MCF 10A (cell line): ENCODE measurements at regions not wholly inside any gene's neighbourhood (a gene's known extent, or its start where the extent isn't known, plus 50 kb on each side); places are given as distances from the start of the nearest gene placed in this dataset.

Source experiments
- BruUV-seq: library from RNA; stranded (reverse); fragments of 400-500 nt; replicated peaks from 2 replicates; lab custom pipeline; 2021; lab: Mats Ljungman, UMichigan
- CTCF ChIA-PET: fragments of 300-600 bp; sonication (Branson Sonifier 250); formaldehyde crosslinking; extraction: SDS; loops from one replicate; lab custom pipeline; 2021; ENCODE audit warnings: antibody characterized with exemption, inconsistent platforms; lab: Yijun Ruan, JAX
- POLR2A ChIA-PET: fragments of 300-600, 350-650 bp; sonication (Branson Sonifier 250); formaldehyde crosslinking; extraction: SDS; loops from one replicate; lab custom pipeline; 2020; ENCODE audit warnings: antibody characterized with exemption, inconsistent platforms; lab: Yijun Ruan, JAX
- DNase-seq: peaks from one replicate; pipeline ENCODE4 v3.0.0-alpha.2; 2018; ENCODE audit not compliant: unreplicated experiment
- H3K27ac Mint-ChIP-seq: one replicate; pipeline ENCODE4 v1.8.0; 2022; ENCODE audit warnings: mild to moderate bottlenecking, low read depth, mixed read lengths; ENCODE audit not compliant: unreplicated experiment
- H3K27me3 Mint-ChIP-seq: one replicate; pipeline ENCODE4 v1.8.0; 2022; ENCODE audit warnings: mixed read lengths; ENCODE audit not compliant: insufficient read depth, unreplicated experiment
- H3K36me3 Mint-ChIP-seq: one replicate; pipeline ENCODE4 v1.8.0; 2022; ENCODE audit warnings: mild to moderate bottlenecking, moderate library complexity, mixed read lengths; ENCODE audit not compliant: insufficient read depth, unreplicated experiment
- H3K4me1 Mint-ChIP-seq: one replicate; pipeline ENCODE4 v1.8.0; 2022; ENCODE audit warnings: mixed read lengths; ENCODE audit not compliant: insufficient read depth, unreplicated experiment
- H3K4me3 Mint-ChIP-seq: one replicate; pipeline ENCODE4 v1.8.0; 2022; ENCODE audit warnings: mild to moderate bottlenecking, moderate library complexity, mixed read lengths; ENCODE audit not compliant: unreplicated experiment
- H3K9me3 Mint-ChIP-seq: one replicate; pipeline ENCODE4 v1.8.0; 2022; ENCODE audit warnings: mixed read lengths; ENCODE audit not compliant: unreplicated experiment
- intact Hi-C: fragments of 100-400 bp; cut with micrococcal nuclease; formaldehyde crosslinking; loops from 2 replicates; pipeline ENCODE4 v1.14.1; 2022
- TF ChIP-seq, protein P1 (sequence below): fragments of 200-600 bp; IDR thresholded peaks from one replicate; pipeline ENCODE4 v1.8.0; 2022; ENCODE audit warnings: antibody characterized with exemption, mild to moderate bottlenecking; ENCODE audit not compliant: unreplicated experiment

DNA sequence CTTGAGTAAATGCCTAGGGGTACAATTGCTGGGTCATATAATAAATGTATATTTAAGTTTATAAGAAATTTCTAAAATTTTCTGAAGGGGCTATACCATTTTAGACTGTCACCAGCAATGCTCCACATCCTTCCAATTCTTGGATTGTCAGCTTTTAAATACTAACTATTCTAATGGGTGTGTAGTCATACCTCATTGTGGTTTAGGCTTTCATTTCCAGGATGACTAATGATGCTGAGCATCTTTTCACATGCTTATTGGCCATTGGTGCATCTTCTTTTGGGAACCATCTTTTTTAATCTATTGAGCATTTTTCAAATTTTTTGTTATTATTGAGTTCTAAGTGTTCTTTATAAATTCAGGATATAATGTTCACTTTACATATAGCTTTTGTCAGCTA, 52.5 kb upstream of the CORO2B start:
- no peak for DNase-seq
- POLR2A ChIA-PET: interaction anchor here (0.7 kb wide), 1 partner anchor 115 kb away, joined by 3 read pairs; no protein-coding TSS in a partner anchor
- H3K4me3 Mint-ChIP-seq: no peak overlapping the region
- H3K4me1 Mint-ChIP-seq: no peaks in the 10 kb centered on the region
- H3K9me3 Mint-ChIP-seq: peaks cover 8% of the 10 kb centered on the region
- BruUV-seq: no TSS peak
- H3K27me3 Mint-ChIP-seq: peaks cover 21% of the 10 kb centered on the region
- no peaks in the 10 kb centered on the region for H3K36me3 Mint-ChIP-seq
- intact Hi-C loops: no loop called here
- TF ChIP-seq, protein P1, sequence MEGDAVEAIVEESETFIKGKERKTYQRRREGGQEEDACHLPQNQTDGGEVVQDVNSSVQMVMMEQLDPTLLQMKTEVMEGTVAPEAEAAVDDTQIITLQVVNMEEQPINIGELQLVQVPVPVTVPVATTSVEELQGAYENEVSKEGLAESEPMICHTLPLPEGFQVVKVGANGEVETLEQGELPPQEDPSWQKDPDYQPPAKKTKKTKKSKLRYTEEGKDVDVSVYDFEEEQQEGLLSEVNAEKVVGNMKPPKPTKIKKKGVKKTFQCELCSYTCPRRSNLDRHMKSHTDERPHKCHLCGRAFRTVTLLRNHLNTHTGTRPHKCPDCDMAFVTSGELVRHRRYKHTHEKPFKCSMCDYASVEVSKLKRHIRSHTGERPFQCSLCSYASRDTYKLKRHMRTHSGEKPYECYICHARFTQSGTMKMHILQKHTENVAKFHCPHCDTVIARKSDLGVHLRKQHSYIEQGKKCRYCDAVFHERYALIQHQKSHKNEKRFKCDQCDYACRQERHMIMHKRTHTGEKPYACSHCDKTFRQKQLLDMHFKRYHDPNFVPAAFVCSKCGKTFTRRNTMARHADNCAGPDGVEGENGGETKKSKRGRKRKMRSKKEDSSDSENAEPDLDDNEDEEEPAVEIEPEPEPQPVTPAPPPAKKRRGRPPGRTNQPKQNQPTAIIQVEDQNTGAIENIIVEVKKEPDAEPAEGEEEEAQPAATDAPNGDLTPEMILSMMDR: no peak
- H3K27ac Mint-ChIP-seq: no peak overlapping the region
- CTCF ChIA-PET: interaction anchor here (0.6 to 2.2 kb wide), 3 partner anchors 24 to 220 kb away, joined by 3 to 6 read pairs (median 4); no protein-coding TSS in a partner anchor

GRCh38 chr15:68526784-68527183, 52.0 kb upstream of the CORO2B start:
- intact Hi-C loops: no loop called here
- Mint-ChIP-seq H3K4me1 (no peaks in the 10 kb centered on the region), H3K9me3 (peaks cover 13% of the 10 kb centered on the region), H3K36me3 (no peaks in the 10 kb centered on the region), H3K4me3 (no peak overlapping the region), H3K27me3 (peaks cover 18% of the 10 kb centered on the region), H3K27ac (no peak overlapping the region)
- no peak for DNase-seq
- ChIA-PET CTCF (interaction anchor here (0.6 to 2.2 kb wide), 4 partner anchors 12 to 150 kb away, joined by 4 to 6 read pairs (median 4); no protein-coding TSS in a partner anchor), POLR2A (interaction anchor here (0.7 kb wide), 1 partner anchor 115 kb away, joined by 3 read pairs; no protein-coding TSS in a partner anchor)
- TF ChIP-seq, protein P1: no peak
- BruUV-seq: no TSS peak

DNA sequence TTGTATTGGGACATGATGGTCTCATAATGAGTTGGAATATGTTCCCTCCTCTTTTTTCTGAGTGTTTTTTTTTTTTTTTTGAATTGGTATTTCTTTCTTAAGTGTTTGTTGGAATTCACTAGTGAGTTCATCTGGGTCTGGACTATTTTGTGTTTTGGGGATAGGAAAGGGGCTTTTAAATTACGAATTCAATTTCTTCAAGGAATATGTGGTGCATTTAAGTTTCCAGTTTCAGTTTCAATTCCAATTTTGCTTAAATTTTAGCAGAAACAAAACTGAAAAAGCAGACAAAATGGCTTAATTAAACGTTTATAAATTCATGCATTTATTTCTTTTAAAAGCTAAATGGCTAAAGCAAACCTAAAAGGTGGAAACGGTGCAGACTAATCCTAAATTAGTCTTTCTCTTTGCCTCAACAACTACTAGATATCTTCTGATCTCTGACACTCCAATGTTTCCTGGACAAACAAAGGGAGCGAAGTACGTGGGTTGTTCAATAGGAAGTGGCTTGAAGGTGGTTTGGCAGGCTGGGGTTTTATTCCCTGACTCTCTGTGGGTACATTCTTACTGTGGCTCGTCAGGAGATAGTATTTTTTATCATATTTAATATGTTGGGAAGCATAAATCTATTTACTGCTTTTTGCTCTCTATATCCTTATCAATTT, 50.0 kb upstream of the CORO2B start:
- BruUV-seq: no TSS peak
- peaks cover 22% of the 10 kb centered on the region for H3K9me3 Mint-ChIP-seq
- H3K36me3 Mint-ChIP-seq: no peaks in the 10 kb centered on the region
- H3K4me1 Mint-ChIP-seq: no peaks in the 10 kb centered on the region
- no peak overlapping the region for H3K4me3 Mint-ChIP-seq
- H3K27me3 Mint-ChIP-seq: no peaks in the 10 kb centered on the region
- CTCF ChIA-PET: interaction anchor here (1.1 kb wide), 1 partner anchor 21 kb away, joined by 3 read pairs; no protein-coding TSS in a partner anchor
- POLR2A ChIA-PET: no interaction called here
- TF ChIP-seq, protein P1: no peak
- intact Hi-C loops: no loop called here
- no peak overlapping the region for H3K27ac Mint-ChIP-seq
- DNase-seq: no peak
